GM18909 (cell line): ENCODE measurements at regions not wholly inside any gene's neighbourhood (a gene's known extent, or its start where the extent isn't known, plus 50 kb on each side); places are given as distances from the start of the nearest gene placed in this dataset.
"Not testable (repeated sequence)": the region's sequence is repeated elsewhere in the genome, so short reads cannot be mapped to it uniquely, and the experiment has no call there.

ENCODE experiments used
- ATAC-seq: cut with Tn5 transposase; IDR thresholded peaks from one replicate; pipeline ENCODE4 v1.9.1; 2021; ENCODE audit warnings: mild to moderate bottlenecking; ENCODE audit not compliant: unreplicated experiment, poor library complexity

GRCh38 chr3:139095803-139096466 lies 51.2 kb upstream of the PRR23C start:
- no peak for ATAC-seq

GRCh38 chr3:139096670-139097069 lies 52.0 kb upstream of the PRR23C start:
- no peak for ATAC-seq

- no peak for ATAC-seq
Measured at GRCh38 chr3:139098391-139098790, 53.7 kb upstream of the PRR23C start.

GRCh38 chr3:139099968-139100817 lies 55.5 kb upstream of the PRR23C start:
- ATAC-seq = no peak

GRCh38 chr3:139100821-139101220 lies 56.1 kb upstream of the PRR23C start:
- ATAC-seq = no peak

- no peak for ATAC-seq
Measured at GRCh38 chr3:139101396-139101795, 56.7 kb upstream of the PRR23C start.

- no peak for ATAC-seq
Measured at GRCh38 chr3:139103484-139103883, 58.8 kb upstream of the PRR23C start.

- ATAC-seq = no peak
Measured at GRCh38 chr3:139104062-139104461, 59.4 kb upstream of the PRR23C start.

GRCh38 chr3:139105154-139105702 lies 60.5 kb upstream of the PRR23C start:
- no peak for ATAC-seq

GRCh38 chr3:139106013-139106932 lies 61.6 kb upstream of the PRR23C start:
- no peak for ATAC-seq

- ATAC-seq = no peak
Measured at GRCh38 chr3:139107424-139108252, 62.9 kb upstream of the PRR23C start.

GRCh38 chr3:139108253-139108969 lies 63.7 kb upstream of the PRR23C start:
- ATAC-seq = no peak

GRCh38 chr3:139109271-139109670 lies 64.6 kb upstream of the PRR23C start:
- no peak for ATAC-seq

GRCh38 chr3:139110072-139110830 lies 65.6 kb upstream of the PRR23C start:
- no peak for ATAC-seq

GRCh38 chr3:139110929-139111328 lies 66.2 kb upstream of the PRR23C start:
- not testable (repeated sequence) for ATAC-seq

GRCh38 chr3:139111392-139112229 lies 66.9 kb upstream of the PRR23C start:
- peak; percentile 67 for ATAC-seq

GRCh38 chr3:139112230-139112558 lies 67.5 kb upstream of the PRR23C start:
- no peak for ATAC-seq
